GM06990 (cell line): ENCODE measurements at regions not wholly inside any gene's neighbourhood (a gene's known extent, or its start where the extent isn't known, plus 50 kb on each side); places are given as distances from the start of the nearest gene placed in this dataset.

Experiments
- DNase-seq: peaks from one replicate; pipeline ENCODE4 v3.0.0-alpha.2; 2011; ENCODE audit not compliant: insufficient read length; ENCODE audit errors: extremely low read depth
- H3K27me3 ChIP-seq: replicated peaks from 2 replicates; pipeline ENCODE4 v1.6.0; 2011; ENCODE audit warnings: low read length; ENCODE audit not compliant: control insufficient read depth, insufficient read depth
- H3K36me3 ChIP-seq: 2 replicates; pipeline ENCODE4 v1.5.1; 2011; ENCODE audit warnings: low read length; ENCODE audit not compliant: control insufficient read depth, insufficient read depth
- H3K4me3 ChIP-seq: replicated peaks from 2 replicates; pipeline ENCODE4 v1.5.1; 2011; ENCODE audit warnings: low read depth, mild to moderate bottlenecking, control low read depth, low read length
- TF ChIP-seq, protein P1 (sequence below): IDR thresholded peaks from 2 replicates; pipeline ENCODE4 v1.5.1; 2011; ENCODE audit warnings: low read length, control low read depth, mild to moderate bottlenecking, inconsistent platforms; ENCODE audit not compliant: insufficient read depth, poor library complexity, severe bottlenecking

DNA sequence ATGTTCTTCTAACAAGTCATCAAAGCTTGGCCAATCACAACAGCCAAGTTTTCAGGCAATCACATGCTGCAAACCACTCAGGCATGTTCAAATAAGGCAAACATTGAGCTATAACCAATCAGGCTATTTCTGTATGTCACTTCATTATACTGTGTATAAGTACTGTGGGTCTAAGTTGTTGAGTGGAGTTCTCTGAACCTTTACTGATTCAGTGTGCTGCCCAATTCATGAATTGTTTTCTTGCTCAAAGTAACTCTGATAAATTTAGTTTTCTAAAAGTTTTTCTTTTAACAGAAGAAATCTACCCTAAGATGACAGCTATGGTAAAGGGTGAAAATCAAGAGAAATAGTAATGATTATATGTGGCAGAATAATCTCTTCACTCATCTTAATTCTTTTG, 805.4 kb upstream of the NUDT12 start:
- no peak for DNase-seq
- Histone ChIP-seq H3K27me3 (no peaks in the 10 kb centered on the region), H3K4me3 (no peak overlapping the region), H3K36me3 (no peaks in the 10 kb centered on the region)
- TF ChIP-seq, protein P1, sequence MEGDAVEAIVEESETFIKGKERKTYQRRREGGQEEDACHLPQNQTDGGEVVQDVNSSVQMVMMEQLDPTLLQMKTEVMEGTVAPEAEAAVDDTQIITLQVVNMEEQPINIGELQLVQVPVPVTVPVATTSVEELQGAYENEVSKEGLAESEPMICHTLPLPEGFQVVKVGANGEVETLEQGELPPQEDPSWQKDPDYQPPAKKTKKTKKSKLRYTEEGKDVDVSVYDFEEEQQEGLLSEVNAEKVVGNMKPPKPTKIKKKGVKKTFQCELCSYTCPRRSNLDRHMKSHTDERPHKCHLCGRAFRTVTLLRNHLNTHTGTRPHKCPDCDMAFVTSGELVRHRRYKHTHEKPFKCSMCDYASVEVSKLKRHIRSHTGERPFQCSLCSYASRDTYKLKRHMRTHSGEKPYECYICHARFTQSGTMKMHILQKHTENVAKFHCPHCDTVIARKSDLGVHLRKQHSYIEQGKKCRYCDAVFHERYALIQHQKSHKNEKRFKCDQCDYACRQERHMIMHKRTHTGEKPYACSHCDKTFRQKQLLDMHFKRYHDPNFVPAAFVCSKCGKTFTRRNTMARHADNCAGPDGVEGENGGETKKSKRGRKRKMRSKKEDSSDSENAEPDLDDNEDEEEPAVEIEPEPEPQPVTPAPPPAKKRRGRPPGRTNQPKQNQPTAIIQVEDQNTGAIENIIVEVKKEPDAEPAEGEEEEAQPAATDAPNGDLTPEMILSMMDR, result no peak

DNA sequence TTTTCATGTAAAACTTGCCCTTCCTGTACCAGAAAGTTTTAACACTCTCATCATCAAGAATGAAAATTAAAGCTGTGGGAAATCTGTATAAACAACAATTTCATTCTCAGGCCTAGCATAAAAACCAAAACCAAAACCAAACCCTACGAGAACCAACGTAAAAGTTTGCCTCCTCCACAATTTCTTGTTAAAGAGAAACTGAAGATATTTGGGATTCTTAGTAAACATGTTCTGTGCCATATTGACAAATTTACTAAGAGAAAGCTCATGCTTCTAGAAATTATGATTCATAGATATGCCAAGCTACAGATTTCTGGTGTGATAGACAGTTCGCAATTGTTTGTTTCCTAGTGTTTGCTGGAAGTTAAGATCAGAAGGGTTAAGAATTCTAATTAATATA, 801.0 kb upstream of the NUDT12 start:
- TF ChIP-seq, protein P1, result no peak
- no peak for DNase-seq
- Histone ChIP-seq H3K36me3 (no peaks in the 10 kb centered on the region), H3K4me3 (peak overlapping the region; percentile 25; the same call in 1 of the 2 replicates), H3K27me3 (no peaks in the 10 kb centered on the region)

DNA sequence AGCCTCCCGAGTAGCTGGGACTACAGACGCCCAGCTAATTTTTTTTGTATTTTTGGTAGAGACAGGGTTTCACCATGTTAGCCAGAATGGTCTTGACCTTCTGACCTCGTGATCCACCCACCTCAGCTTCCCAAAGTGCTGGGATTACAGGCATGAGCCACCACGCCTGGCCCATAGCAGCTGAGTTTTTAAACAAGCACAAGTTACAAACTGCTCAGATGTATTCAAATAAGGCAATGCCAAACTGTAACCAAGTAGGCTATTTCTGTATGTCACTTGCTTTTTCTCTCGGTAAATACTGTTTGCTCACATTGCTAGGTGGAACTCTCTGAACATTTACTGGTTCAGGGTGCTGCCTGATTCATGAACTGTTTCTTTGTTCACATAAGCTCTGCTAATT, 799.3 kb upstream of the NUDT12 start:
- DNase-seq, result peak; percentile 20
- no peaks in the 10 kb centered on the region for H3K27me3 ChIP-seq
- TF ChIP-seq, protein P1, result no peak
- no peak overlapping the region for H3K4me3 ChIP-seq
- H3K36me3 ChIP-seq, result no peaks in the 10 kb centered on the region

DNA sequence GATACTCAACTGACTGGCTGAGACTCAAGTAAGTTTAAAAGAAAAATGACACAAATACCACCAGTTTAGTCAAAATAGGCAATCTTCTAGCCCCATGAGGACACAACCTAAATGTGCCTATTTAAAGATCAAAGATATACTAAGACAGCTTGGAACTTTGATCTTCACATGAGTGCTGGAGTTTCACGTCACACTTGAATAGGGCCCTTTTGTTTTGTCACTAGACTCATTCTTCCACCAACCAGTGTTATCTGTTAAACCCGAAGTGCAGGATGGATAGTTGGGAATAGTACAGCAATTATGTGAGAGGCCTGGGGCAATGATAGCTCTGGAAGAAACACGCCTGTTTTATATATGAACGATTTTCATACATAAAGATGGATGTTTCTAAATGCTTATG, 792.8 kb upstream of the NUDT12 start:
- H3K36me3 ChIP-seq, result no peaks in the 10 kb centered on the region
- H3K27me3 ChIP-seq, result no peaks in the 10 kb centered on the region
- no peak overlapping the region for H3K4me3 ChIP-seq
- DNase-seq, result no peak
- TF ChIP-seq, protein P1, result no peak

DNA sequence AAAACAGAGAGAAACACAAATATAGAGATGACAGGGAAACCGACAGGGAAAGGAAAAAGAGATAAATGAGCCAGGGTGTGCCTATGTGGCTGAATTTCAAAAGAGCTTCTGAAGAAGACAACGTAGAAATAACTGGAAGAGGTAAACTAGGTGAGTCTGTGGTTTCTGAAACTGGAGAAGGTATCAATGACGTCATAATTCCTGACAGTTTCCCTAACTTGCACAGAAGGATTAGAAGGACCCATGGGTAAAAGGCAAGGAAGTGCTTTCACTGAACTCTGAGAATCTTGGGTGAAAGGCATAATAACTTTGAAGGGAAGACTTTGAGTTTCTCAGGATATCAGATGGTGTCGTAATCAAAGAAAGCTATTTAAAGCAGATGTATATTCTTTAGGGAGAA, 790.8 kb upstream of the NUDT12 start:
- TF ChIP-seq, protein P1, result no peak
- no peak for DNase-seq
- no peaks in the 10 kb centered on the region for H3K27me3 ChIP-seq
- H3K4me3 ChIP-seq, result no peak overlapping the region
- H3K36me3 ChIP-seq, result no peaks in the 10 kb centered on the region

- H3K27me3 ChIP-seq, result no peaks in the 10 kb centered on the region
- no peak for DNase-seq
- no peak overlapping the region for H3K4me3 ChIP-seq
- no peaks in the 10 kb centered on the region for H3K36me3 ChIP-seq
- TF ChIP-seq, protein P1, result no peak
Observed at GRCh38 chr5:104352954-104353353, 790.4 kb upstream of the NUDT12 start.
